Panc1 (cell line): ENCODE measurements at regions not wholly inside any gene's neighbourhood (a gene's known extent, or its start where the extent isn't known, plus 50 kb on each side); places are given as distances from the start of the nearest gene placed in this dataset.

Experiments
- ATAC-seq: fragments of 200-7000 bp; cut with Tn5 transposase; 2 replicates; pipeline ENCODE4 v1.9.1; 2020; ENCODE audit warnings: mild to moderate bottlenecking, moderate library complexity
- BruUV-seq: library from RNA; stranded (reverse); fragments of 400-500 nt; replicated peaks from 2 replicates; lab custom pipeline; 2021; lab: Mats Ljungman, UMichigan
- CTCF ChIA-PET: fragments of 300-600 bp; sonication (Branson Sonifier 250); formaldehyde crosslinking; loops from one replicate; lab custom pipeline; 2022; ENCODE audit warnings: antibody characterized with exemption; lab: Charles Lee
- POLR2A ChIA-PET: fragments of 300-600 bp; sonication (Branson Sonifier 250); formaldehyde crosslinking; loops from one replicate; lab custom pipeline; 2022; ENCODE audit warnings: antibody characterized with exemption; lab: Charles Lee
- DNase-seq: peaks from one replicate; pipeline ENCODE4 v3.0.0-alpha.2; 2010; ENCODE audit warnings: low read depth, low spot score
- H3K27ac ChIP-seq: 2 replicates; pipeline ENCODE4 v1.5.1; 2011; ENCODE audit warnings: mild to moderate bottlenecking, low read length, inconsistent platforms
- H3K27me3 ChIP-seq: fragments of 200-500 bp; sonication (Bioruptor generic); 2 replicates; pipeline ENCODE4 v1.6.0; 2014; ENCODE audit warnings: low read length, inconsistent platforms; ENCODE audit not compliant: control insufficient read depth, insufficient read depth
- H3K36me3 ChIP-seq: fragments of 200-500 bp; sonication (Bioruptor generic); 2 replicates; pipeline ENCODE4 v1.5.1; 2014; ENCODE audit warnings: inconsistent platforms, mild to moderate bottlenecking, low read length, moderate library complexity; ENCODE audit not compliant: control insufficient read depth, insufficient read depth
- H3K4me1 ChIP-seq: 2 replicates; pipeline ENCODE4 v1.5.1; 2011; ENCODE audit warnings: inconsistent platforms, mild to moderate bottlenecking, low read length, moderate library complexity; ENCODE audit not compliant: control insufficient read depth, insufficient read depth
- H3K4me3 ChIP-seq, 2 experiments: 2 replicates each; pipeline ENCODE4 v1.5.1; 2011 to 2012; ENCODE audit warnings: low read depth in 2 of 2, low read length in 2 of 2, mild to moderate bottlenecking in 2 of 2, inconsistent platforms in 1 of 2, moderate library complexity in 1 of 2
- H3K9me3 ChIP-seq: fragments of 200-500 bp; sonication (Bioruptor generic); 2 replicates; pipeline ENCODE4 v1.5.1; 2014; ENCODE audit warnings: low read depth, mild to moderate bottlenecking, inconsistent platforms, low read length, moderate library complexity; ENCODE audit not compliant: control insufficient read depth, insufficient read depth
- POLR2AphosphoS5 ChIP-seq: IDR thresholded peaks from 2 replicates; pipeline ENCODE4 v1.6.1; 2012; ENCODE audit warnings: mild to moderate bottlenecking, low read depth, low read length, moderate library complexity
- SIN3A ChIP-seq: IDR thresholded peaks from 2 replicates; pipeline ENCODE4 v1.6.1; 2012; ENCODE audit warnings: low read depth, mild to moderate bottlenecking, low read length, moderate library complexity, borderline replicate concordance; ENCODE audit not compliant: insufficient read depth
- TCF7L2 ChIP-seq: IDR thresholded peaks from 2 replicates; pipeline ENCODE4 v1.6.1; 2011; ENCODE audit warnings: mild to moderate bottlenecking, low read depth, low read length, inconsistent platforms
- in situ Hi-C: cut with HindIII; loops from 2 replicates; pipeline ENCODE4 v1.10.0; 2016; ENCODE audit warnings: low sequenced_read_pairs, low pct_unique_long_range_greater_than_20kb
- intact Hi-C: fragments of 100-400 bp; cut with micrococcal nuclease; formaldehyde crosslinking; loops from one replicate; pipeline ENCODE4 v1.10.0; 2022; ENCODE audit not compliant: unreplicated experiment
- TF ChIP-seq, protein P1 (sequence below): fragments of 450-650 bp; IDR thresholded peaks from 2 replicates; pipeline ENCODE4 v1.5.1; 2017; ENCODE audit warnings: mild to moderate bottlenecking
- TF ChIP-seq, protein P2 (sequence below), 2 experiments: IDR thresholded peaks; 2 replicates each; pipeline ENCODE4 v1.6.1; 2011 to 2012; ENCODE audit warnings: low read depth in 2 of 2, control low read depth in 1 of 2, low read length in 1 of 2, mild to moderate bottlenecking in 1 of 2, moderate library complexity in 1 of 2; ENCODE audit not compliant: insufficient read depth in 1 of 2

DNA sequence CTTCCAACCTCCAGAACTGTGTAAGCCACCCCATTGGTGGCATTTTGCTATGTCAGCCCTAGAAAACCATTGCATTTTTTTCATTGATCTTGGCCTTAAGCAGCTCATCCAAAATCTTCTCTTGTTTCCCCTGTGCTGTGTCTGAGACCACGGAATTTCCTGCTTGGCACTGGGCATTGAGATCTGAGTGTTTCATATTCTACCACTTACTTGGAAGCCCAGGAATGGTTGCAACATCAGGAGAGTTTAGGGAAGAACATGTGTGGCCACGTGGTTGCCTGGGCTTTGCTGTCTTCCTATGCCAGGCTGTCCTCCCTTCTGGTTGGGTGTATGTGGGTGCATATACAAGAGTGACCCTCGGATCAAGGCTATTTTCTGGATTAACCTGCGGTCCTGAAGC lies 139.3 kb upstream of the PMEPA1 start:
- no TSS peak for BruUV-seq
- no peak overlapping the region for H3K27ac ChIP-seq
- TF ChIP-seq, protein P1, sequence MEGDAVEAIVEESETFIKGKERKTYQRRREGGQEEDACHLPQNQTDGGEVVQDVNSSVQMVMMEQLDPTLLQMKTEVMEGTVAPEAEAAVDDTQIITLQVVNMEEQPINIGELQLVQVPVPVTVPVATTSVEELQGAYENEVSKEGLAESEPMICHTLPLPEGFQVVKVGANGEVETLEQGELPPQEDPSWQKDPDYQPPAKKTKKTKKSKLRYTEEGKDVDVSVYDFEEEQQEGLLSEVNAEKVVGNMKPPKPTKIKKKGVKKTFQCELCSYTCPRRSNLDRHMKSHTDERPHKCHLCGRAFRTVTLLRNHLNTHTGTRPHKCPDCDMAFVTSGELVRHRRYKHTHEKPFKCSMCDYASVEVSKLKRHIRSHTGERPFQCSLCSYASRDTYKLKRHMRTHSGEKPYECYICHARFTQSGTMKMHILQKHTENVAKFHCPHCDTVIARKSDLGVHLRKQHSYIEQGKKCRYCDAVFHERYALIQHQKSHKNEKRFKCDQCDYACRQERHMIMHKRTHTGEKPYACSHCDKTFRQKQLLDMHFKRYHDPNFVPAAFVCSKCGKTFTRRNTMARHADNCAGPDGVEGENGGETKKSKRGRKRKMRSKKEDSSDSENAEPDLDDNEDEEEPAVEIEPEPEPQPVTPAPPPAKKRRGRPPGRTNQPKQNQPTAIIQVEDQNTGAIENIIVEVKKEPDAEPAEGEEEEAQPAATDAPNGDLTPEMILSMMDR, result no peak
- no peak for TF ChIP-seq SIN3A
- TF ChIP-seq POLR2AphosphoS5, result no peak
- no peak for TF ChIP-seq TCF7L2
- no peaks in the 10 kb centered on the region for H3K27me3 ChIP-seq
- no peak for DNase-seq
- in situ Hi-C loops, result no loop called here
- H3K36me3 ChIP-seq, result no peaks in the 10 kb centered on the region
- no peak overlapping the region for H3K4me3 ChIP-seq
- intact Hi-C loops, result no loop called here
- ChIA-PET CTCF (no interaction called here), POLR2A (no interaction called here)
- ATAC-seq, result no peak
- H3K9me3 ChIP-seq, result no peaks in the 10 kb centered on the region
- no peaks in the 10 kb centered on the region for H3K4me1 ChIP-seq

DNA sequence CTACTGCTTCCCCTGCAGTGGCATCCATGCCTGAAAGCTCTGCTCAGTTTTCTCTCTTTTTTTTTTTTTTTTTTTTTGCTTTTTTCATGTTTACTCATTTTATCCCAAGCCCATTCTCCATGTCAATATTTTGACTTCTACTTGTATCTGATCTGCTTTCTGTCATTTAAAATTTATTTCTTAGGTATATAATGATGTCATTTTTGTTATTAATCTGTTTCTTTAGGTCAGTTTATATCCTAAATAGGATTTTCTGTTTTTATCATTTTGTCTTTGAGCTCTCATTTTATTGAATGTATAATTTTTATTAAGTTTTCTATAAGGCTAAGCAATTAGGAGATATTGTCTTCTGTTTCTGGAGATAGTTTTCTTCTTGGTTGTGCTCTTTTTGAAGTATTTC lies 138.5 kb upstream of the PMEPA1 start:
- no peak overlapping the region for H3K27ac ChIP-seq
- no TSS peak for BruUV-seq
- no peaks in the 10 kb centered on the region for H3K4me1 ChIP-seq
- intact Hi-C loops, result no loop called here
- no peak for DNase-seq
- ChIA-PET CTCF (no interaction called here), POLR2A (no interaction called here)
- TF ChIP-seq, protein P2, sequence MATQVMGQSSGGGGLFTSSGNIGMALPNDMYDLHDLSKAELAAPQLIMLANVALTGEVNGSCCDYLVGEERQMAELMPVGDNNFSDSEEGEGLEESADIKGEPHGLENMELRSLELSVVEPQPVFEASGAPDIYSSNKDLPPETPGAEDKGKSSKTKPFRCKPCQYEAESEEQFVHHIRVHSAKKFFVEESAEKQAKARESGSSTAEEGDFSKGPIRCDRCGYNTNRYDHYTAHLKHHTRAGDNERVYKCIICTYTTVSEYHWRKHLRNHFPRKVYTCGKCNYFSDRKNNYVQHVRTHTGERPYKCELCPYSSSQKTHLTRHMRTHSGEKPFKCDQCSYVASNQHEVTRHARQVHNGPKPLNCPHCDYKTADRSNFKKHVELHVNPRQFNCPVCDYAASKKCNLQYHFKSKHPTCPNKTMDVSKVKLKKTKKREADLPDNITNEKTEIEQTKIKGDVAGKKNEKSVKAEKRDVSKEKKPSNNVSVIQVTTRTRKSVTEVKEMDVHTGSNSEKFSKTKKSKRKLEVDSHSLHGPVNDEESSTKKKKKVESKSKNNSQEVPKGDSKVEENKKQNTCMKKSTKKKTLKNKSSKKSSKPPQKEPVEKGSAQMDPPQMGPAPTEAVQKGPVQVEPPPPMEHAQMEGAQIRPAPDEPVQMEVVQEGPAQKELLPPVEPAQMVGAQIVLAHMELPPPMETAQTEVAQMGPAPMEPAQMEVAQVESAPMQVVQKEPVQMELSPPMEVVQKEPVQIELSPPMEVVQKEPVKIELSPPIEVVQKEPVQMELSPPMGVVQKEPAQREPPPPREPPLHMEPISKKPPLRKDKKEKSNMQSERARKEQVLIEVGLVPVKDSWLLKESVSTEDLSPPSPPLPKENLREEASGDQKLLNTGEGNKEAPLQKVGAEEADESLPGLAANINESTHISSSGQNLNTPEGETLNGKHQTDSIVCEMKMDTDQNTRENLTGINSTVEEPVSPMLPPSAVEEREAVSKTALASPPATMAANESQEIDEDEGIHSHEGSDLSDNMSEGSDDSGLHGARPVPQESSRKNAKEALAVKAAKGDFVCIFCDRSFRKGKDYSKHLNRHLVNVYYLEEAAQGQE (IDR thresholded peaks at IDR 0.05; ENCODE audit: insufficient read depth in 1 of 2, low read depth in 2 of 2, low read length in 1 of 2), result no peak
- no peak for TF ChIP-seq POLR2AphosphoS5
- no peak for TF ChIP-seq TCF7L2
- TF ChIP-seq, protein P1, result no peak
- no peak for TF ChIP-seq SIN3A
- no peaks in the 10 kb centered on the region for H3K36me3 ChIP-seq
- H3K9me3 ChIP-seq, result no peaks in the 10 kb centered on the region
- in situ Hi-C loops, result no loop called here
- H3K4me3 ChIP-seq, result no peak overlapping the region
- ATAC-seq, result no peak
- no peaks in the 10 kb centered on the region for H3K27me3 ChIP-seq
